GM21825 (cell line): ENCODE measurements at regions not wholly inside any gene's neighbourhood (a gene's known extent, or its start where the extent isn't known, plus 50 kb on each side); places are given as distances from the start of the nearest gene placed in this dataset.
"Not testable (repeated sequence)": the region's sequence is repeated elsewhere in the genome, so short reads cannot be mapped to it uniquely, and the experiment has no call there.

ENCODE experiments used
- ATAC-seq: cut with Tn5 transposase; IDR thresholded peaks from one replicate; pipeline ENCODE4 v1.9.1; 2021; ENCODE audit warnings: mild to moderate bottlenecking, moderate library complexity; ENCODE audit not compliant: unreplicated experiment

DNA sequence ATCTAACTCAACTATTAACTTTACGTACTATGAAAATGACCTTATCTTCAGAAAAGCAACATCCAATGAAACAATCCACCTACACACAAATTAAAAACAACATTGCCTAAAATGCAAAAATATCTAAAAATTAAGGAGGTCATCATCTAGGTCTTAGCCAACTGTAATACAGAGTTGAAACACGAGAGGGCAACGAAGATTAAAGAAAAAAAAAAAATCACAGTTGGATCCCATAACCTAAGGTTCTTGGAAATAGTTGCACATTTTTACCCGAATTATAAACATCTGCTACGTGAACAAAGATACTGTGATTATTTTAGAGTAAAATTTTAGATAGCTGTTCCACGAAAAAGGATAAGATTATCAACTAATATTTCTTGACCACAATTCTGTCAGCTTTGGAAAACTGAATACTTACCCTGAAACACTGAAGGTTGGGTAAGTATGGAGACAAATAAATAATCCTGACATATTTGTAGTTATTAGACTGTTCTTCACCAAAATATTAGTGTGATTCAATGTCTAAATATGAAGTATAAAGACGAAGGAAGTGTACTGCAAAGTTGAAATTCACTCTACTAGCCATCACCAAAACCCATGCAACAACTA lies 88.0 kb upstream of the AK4 start:
- no peak for ATAC-seq

GRCh38 chr1:65062339-65062738 lies 85.7 kb upstream of the AK4 start:
- no peak for ATAC-seq

- ATAC-seq, result no peak
Measured at GRCh38 chr1:65063025-65063424, 85.0 kb upstream of the AK4 start.

DNA sequence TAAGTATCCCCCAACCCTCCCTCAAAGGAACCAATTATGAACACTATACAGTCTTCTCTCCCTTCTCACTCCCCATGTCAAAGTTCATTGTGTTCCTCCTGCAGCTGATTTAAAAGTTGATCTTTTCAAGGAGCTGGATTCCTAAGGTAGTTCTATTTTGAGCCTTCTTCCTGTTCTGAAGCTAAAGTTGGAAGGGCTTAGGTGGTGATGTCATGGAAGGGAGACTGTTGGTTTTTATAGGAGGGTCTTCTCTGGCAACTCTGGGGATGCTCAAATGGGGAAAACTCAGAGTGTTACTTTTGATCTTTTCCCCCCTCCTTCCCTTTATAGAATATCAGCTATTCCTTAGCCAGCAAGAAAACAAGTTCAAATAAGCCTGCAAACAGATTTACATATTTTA lies 83.0 kb upstream of the AK4 start:
- ATAC-seq, result no peak

DNA sequence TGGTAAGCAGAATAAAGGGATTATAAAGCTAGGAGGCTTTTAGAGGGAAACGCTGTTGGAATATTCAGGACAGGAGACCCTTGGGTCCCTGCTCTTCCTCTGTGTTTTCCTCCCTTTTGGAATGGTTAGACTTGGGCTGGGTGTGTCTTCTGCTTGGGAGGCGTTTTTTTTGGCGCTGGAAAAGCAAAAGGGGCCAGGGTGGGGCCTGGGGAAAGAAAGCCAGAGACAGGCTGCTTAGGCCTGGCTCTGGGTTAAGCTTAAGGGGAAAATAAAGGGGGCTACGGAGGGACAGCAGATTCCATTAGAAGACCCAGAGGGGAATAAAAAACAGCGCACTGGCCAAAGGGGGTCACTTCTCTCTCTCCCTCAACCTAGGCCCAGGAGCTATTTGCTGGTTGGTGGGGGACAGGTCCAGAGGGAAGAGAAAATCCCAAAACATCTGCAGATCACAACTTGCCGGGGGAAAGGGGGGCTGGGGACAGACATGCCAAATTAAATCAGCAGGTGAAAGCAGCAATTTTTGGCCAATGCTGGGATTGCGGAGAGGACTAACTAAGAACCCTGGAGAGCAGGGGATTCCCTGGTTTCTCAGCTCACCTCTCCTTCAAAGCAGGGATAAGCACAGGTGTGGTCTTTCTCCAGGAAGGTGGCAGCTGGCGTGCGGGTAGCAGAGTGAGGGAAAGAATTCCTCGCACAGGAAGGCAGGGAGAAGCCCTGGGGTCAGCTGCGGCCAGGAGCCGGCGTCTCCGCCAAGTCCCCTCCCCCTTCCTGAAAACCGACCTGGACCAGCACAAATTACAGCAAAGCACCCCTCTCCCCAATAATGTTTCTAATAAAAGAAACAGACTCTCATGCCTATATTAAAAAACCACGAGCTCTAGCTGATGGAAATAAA lies 82.2 kb upstream of the AK4 start:
- no peak for ATAC-seq

DNA sequence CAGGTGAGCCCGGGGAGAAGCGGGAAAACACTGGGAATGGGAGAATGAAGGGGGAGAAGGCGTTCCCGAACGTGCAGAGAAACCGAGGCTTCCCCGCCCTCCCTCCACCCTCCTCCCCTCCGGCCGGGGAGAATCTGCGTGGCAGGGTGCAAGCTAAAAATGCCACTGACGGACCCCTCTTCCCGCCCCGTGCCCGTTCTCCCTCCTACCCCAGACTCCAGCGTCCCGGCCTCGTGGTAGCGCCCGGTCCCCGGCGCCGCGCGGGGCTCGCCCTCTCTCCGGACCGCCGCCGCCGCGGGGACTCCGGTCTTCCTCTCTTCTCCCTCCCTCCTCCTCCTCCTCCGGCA lies 81.6 kb upstream of the AK4 start:
- ATAC-seq, result no peak

DNA sequence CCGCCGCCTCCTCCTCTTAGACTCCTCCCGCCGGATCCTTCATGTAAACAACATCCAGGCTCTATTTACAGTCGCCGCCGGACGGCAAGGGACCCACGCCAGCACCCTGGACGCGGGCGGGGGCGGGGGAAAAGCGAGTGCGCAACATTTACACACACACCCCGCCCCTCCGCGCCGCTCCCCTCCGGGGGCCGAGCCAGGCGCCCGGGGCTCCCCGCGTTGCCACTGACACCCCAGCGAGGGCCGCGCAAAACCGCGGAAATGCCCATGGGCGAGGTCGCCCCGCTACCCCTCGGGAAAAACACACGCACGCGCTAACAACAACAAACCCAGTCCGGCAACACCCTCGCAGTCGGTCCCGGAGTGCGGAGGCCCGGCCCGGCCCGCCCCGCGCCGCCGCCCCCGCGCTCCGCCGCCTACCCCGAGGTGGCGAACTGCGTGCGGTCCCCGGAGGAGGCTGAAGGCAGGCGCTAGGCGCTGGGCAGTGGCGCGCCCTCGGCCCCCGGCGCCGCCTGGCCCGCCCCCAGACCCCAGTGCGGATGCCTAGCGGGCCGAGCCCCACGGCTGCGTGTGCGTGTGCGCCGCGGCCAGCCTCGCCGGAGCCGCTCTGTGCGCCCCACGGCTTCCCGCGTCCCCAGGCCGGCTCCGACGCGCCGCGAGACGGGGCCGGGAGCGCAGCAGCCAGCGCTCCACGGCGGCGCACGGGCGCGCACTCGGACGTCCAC lies 81.1 kb upstream of the AK4 start:
- ATAC-seq, result peak; percentile 34

DNA sequence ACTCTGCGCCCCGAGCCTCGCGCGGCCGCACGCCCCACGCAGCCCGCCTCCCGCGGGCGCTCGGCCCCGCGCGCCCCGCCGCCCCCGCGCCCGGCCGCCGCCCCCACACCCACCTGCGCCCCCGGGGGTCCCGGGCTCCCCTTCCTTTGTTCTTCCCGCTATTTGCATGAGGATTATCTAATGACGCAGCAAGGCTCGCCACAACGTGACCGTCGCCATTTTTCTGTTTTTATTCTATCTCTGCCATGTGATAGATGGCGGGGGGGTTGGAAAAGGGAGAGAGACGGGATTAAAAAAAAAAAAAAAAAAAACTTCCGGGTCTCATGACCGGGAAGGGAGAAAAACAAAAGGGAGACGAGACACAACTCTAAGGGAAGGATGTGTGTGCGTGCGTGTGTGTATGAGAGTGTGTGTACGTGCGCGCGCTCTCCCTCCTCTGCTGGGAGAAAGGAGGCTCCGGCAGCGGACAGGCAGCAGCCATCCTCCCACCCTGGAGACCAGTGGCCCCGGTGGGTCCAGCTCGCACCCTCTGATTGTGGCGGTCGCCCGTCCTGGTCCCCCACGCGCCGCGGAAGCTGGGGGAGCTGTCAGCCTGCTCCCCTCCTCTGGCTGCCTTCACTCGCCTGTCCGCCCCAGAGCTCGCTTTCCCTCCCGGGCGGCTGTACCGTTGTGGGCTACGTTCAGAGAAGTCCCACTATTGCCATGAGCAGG lies 80.4 kb upstream of the AK4 start:
- peak; percentile 31 for ATAC-seq

DNA sequence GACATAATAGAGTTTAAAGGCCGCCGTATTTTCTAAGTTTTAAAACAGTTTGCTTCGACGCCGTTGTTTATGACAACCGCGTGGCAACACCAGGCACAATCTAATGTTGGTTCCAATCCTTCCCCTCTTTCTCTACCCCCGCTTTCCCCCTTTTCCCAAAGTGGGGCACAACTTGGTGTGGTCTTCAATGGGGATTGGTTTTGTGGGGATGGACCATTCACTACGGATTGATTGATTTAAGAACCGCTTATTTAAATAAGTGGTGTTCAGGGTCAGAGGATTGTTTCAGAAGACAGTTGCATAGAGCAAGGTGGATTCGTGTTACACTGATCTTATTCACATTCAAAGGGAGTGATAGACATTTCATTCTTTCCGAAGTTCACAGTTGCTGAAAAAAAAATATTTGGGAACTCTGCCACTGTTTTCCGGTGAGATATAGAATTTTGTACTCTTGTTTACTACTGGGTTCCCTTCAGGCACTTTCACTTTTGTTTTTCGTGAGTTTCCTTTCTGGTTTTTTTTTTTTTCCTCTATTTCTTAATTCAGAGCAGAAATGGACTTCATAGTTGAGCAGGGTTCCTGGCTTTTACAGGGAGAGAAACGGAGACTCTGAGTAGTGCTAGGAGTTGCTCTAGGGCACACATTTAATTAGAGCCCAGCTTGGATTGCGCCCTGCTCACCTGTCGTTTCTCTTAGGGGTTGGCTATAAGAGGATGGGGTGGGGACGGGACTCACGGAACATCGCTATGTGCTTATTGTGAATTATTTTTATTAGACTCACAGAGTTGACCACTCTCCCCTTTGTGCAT lies 79.6 kb upstream of the AK4 start:
- peak; percentile 6 for ATAC-seq

GRCh38 chr1:65069011-65069565 lies 78.9 kb upstream of the AK4 start:
- ATAC-seq, result no peak

GRCh38 chr1:65072845-65073244 lies 75.2 kb upstream of the AK4 start:
- no peak for ATAC-seq

- ATAC-seq, result peak; percentile 78
Measured at GRCh38 chr1:65075123-65075976, 72.7 kb upstream of the AK4 start.

DNA sequence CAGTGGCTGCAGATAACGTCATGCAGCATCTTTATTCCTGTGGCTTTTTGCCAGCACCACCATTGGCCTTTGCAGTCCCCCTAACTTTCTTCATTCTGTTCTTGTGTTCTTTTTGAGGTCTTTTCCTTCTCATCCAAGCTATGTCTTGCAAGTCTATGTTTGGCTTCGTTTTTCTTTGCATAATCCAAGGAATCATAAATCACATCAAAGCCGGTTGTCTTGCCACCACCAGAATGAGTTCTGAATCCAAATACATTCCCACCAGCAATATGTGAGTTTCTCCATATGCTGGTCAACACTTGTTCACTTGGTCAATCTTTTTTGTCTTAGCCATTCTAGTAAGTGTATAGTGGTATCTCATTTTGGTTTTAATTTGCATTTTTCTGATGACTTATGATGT lies 70.6 kb upstream of the AK4 start:
- no peak for ATAC-seq

DNA sequence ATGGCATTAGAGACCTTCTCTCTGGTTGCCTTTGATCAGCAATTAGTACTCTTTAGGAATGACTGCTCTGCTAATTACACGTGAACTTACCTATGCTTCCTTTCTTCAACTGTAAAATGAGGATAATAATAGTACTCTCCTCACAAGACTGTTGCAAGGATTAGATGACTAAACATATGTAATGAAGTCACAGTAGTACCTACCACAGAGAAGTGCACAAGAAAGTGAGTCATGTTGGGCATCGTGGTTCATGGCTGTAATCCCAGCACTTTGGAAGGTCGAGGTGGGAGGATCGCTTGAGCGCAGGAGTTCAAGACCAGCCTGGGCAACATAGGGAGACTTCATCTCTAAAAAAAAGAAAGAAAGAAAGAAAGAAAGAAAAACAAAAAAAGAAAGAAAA lies 68.1 kb upstream of the AK4 start:
- no peak for ATAC-seq

- ATAC-seq, result no peak
Measured at GRCh38 chr1:65082346-65083040, 65.5 kb upstream of the AK4 start.

GRCh38 chr1:65083263-65083896 lies 64.6 kb upstream of the AK4 start:
- ATAC-seq, result no peak

DNA sequence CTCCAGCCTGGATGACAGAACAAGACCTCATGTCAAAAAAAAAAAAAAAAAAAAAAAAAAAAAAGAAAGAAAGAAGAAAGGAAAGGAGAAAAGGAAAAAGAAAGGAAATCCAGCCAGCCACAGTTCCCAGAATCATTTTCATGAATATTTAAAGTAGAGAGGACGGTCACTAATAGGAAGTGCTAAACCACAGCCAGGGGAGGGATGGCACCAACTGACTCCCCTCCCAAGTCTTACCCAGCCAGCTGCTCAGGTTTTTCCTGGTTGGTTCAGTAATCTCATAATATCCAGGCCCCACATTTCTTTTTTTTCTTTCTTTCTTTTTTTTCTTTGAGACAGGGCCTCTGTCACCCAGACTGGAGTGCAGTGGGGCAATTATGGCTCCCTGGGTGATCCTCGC lies 63.9 kb upstream of the AK4 start:
- ATAC-seq, result no peak

DNA sequence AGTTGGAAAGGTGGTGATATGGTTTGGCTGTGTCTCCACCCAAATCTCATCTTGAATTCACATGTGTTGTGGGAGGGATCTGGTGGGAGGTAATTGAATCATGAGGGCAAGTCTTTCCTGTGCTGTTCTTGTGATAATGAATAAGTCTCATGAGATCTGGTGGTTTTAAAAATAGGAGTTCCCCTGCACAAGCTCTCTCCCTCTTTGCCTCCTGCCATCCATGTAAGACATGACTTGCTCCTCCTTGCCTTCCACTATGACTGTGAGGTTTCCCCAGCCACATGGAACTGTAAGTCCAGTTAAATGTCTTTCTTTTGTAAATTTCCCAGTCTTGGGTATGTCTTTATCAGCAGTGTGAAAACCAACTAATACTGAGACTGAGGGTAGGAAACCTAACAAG lies 60.5 kb upstream of the AK4 start:
- ATAC-seq, result not testable (repeated sequence)
